DND-41 (cell line): ENCODE measurements at regions not wholly inside any gene's neighbourhood (a gene's known extent, or its start where the extent isn't known, plus 50 kb on each side); places are given as distances from the start of the nearest gene placed in this dataset.

Experiments
- ATAC-seq: fragments of 200-7000 bp; cut with Tn5 transposase; 3 replicates; pipeline ENCODE4 v1.9.1; 2021; ENCODE audit warnings: low read depth; ENCODE audit not compliant: insufficient read depth
- DNase-seq: peaks from one replicate; pipeline ENCODE4 v3.0.0-alpha.2; 2020
- H2AFZ ChIP-seq: 2 replicates; pipeline ENCODE4 v1.6.0; 2012; ENCODE audit warnings: low read depth, low read length
- H3K27ac ChIP-seq: 2 replicates; pipeline ENCODE4 v1.5.1; 2012; ENCODE audit warnings: low read length, inconsistent platforms
- H3K27me3 ChIP-seq: fragments of 200-600 bp; sonication (generic); 2 replicates; pipeline ENCODE4 v1.6.0; 2012; ENCODE audit warnings: low read length, mild to moderate bottlenecking, inconsistent platforms; ENCODE audit not compliant: insufficient read depth, poor library complexity
- H3K36me3 ChIP-seq: 2 replicates; pipeline ENCODE4 v1.5.1; 2012; ENCODE audit warnings: low read length, inconsistent platforms; ENCODE audit not compliant: insufficient read depth
- H3K4me1 ChIP-seq: 2 replicates; pipeline ENCODE4 v1.5.1; 2012; ENCODE audit warnings: mild to moderate bottlenecking, low read length; ENCODE audit not compliant: insufficient read depth
- H3K4me2 ChIP-seq: 2 replicates; pipeline ENCODE4 v1.6.0; 2012; ENCODE audit warnings: mild to moderate bottlenecking, moderate library complexity, low read length, inconsistent platforms; ENCODE audit not compliant: insufficient read depth
- H3K4me3 ChIP-seq, 2 experiments: fragments of 200-600 bp in 1 of 2; shearing (Covaris generic) in 1 of 2; 2 replicates each; pipeline ENCODE4 v1.5.1; 2012 to 2016; ENCODE audit warnings: inconsistent platforms in 2 of 2, low read length in 2 of 2, mild to moderate bottlenecking in 2 of 2, low read depth in 1 of 2, moderate library complexity in 1 of 2
- H3K79me2 ChIP-seq: 2 replicates; pipeline ENCODE4 v1.6.0; 2012; ENCODE audit warnings: low read length, inconsistent platforms; ENCODE audit not compliant: insufficient read depth
- H3K9ac ChIP-seq: 2 replicates; pipeline ENCODE4 v1.6.0; 2012; ENCODE audit warnings: low read depth, mild to moderate bottlenecking, inconsistent platforms, low read length, moderate library complexity
- H3K9me3 ChIP-seq: 2 replicates; pipeline ENCODE4 v1.5.1; 2012; ENCODE audit warnings: low read length, moderate library complexity, mild to moderate bottlenecking, inconsistent platforms; ENCODE audit not compliant: insufficient read depth, severe bottlenecking
- H4K20me1 ChIP-seq: 2 replicates; pipeline ENCODE4 v1.6.0; 2012; ENCODE audit warnings: low read length; ENCODE audit not compliant: insufficient read depth
- CTCF ChIP-seq: IDR thresholded peaks from 2 replicates; pipeline ENCODE4 v1.5.1; 2012; ENCODE audit warnings: borderline replicate concordance, low read length, moderate library complexity, mild to moderate bottlenecking; ENCODE audit not compliant: poor library complexity, severe bottlenecking; ENCODE audit errors: extremely low read depth
- EZH2 ChIP-seq: IDR thresholded peaks from 3 replicates; pipeline ENCODE4 v1.6.1; 2012; ENCODE audit warnings: borderline replicate concordance, low read depth, mild to moderate bottlenecking, moderate library complexity, low read length, inconsistent platforms; ENCODE audit not compliant: severe bottlenecking

GRCh38 chr14:29111554-29111953 lies 345.0 kb downstream of the FOXG1 start:
- Histone ChIP-seq H3K4me3 (no peak overlapping the region), H3K36me3 (no peaks in the 10 kb centered on the region), H3K4me2 (no peak overlapping the region), H3K9ac (no peak overlapping the region), H3K27ac (no peak overlapping the region), H3K27me3 (no peaks in the 10 kb centered on the region), H4K20me1 (no peaks in the 10 kb centered on the region), H3K79me2 (no peaks in the 10 kb centered on the region), H3K4me1 (no peaks in the 10 kb centered on the region), H2AFZ (no peak overlapping the region), H3K9me3 (no peaks in the 10 kb centered on the region)
- ATAC-seq (no peak), DNase-seq (no peak)
- TF ChIP-seq EZH2, result no peak
- no peak for TF ChIP-seq CTCF

- no peaks in the 10 kb centered on the region for H3K79me2 ChIP-seq
- no peak overlapping the region for H3K4me3 ChIP-seq
- no peak overlapping the region for H2AFZ ChIP-seq
- no peaks in the 10 kb centered on the region for H4K20me1 ChIP-seq
- no peaks in the 10 kb centered on the region for H3K9me3 ChIP-seq
- no peak overlapping the region for H3K4me2 ChIP-seq
- ATAC-seq, result no peak
- H3K36me3 ChIP-seq, result no peaks in the 10 kb centered on the region
- H3K4me1 ChIP-seq, result no peaks in the 10 kb centered on the region
- no peak for DNase-seq
- H3K9ac ChIP-seq, result no peak overlapping the region
- H3K27me3 ChIP-seq, result no peaks in the 10 kb centered on the region
- H3K27ac ChIP-seq, result no peak overlapping the region
- TF ChIP-seq EZH2 (no peak), CTCF (no peak)
Observed at GRCh38 chr14:29123017-29123416, 356.4 kb downstream of the FOXG1 start.

- H3K9me3 ChIP-seq, result no peaks in the 10 kb centered on the region
- DNase-seq (no peak), ATAC-seq (no peak)
- no peaks in the 10 kb centered on the region for H3K36me3 ChIP-seq
- TF ChIP-seq CTCF, result no peak
- no peak for TF ChIP-seq EZH2
- H3K4me3 ChIP-seq, result no peak overlapping the region
- H3K9ac ChIP-seq, result no peak overlapping the region
- no peak overlapping the region for H3K4me2 ChIP-seq
- H3K27ac ChIP-seq, result no peak overlapping the region
- H4K20me1 ChIP-seq, result no peaks in the 10 kb centered on the region
- H2AFZ ChIP-seq, result no peak overlapping the region
- H3K4me1 ChIP-seq, result no peaks in the 10 kb centered on the region
- no peaks in the 10 kb centered on the region for H3K27me3 ChIP-seq
- H3K79me2 ChIP-seq, result no peaks in the 10 kb centered on the region
Observed at GRCh38 chr14:29126361-29126760, 359.8 kb downstream of the FOXG1 start.

GRCh38 chr14:29126865-29127264 lies 360.3 kb downstream of the FOXG1 start:
- ATAC-seq (no peak), DNase-seq (no peak)
- H3K36me3 ChIP-seq, result no peaks in the 10 kb centered on the region
- no peak overlapping the region for H3K27ac ChIP-seq
- TF ChIP-seq CTCF (no peak), EZH2 (no peak)
- no peak overlapping the region for H3K4me3 ChIP-seq
- H2AFZ ChIP-seq, result no peak overlapping the region
- H3K4me2 ChIP-seq, result no peak overlapping the region
- H4K20me1 ChIP-seq, result no peaks in the 10 kb centered on the region
- no peak overlapping the region for H3K9ac ChIP-seq
- no peaks in the 10 kb centered on the region for H3K79me2 ChIP-seq
- no peaks in the 10 kb centered on the region for H3K9me3 ChIP-seq
- H3K4me1 ChIP-seq, result no peaks in the 10 kb centered on the region
- no peaks in the 10 kb centered on the region for H3K27me3 ChIP-seq
